HCT116 (cell line): ENCODE measurements at regions not wholly inside any gene's neighbourhood (a gene's known extent, or its start where the extent isn't known, plus 50 kb on each side); places are given as distances from the start of the nearest gene placed in this dataset.
A peak's percentile ranks its signal among the peaks of the same experiment; 100 is the strongest.

Experiments used
- ATAC-seq: fragments of 200-7000 bp; cut with Tn5 transposase; 2 replicates; pipeline ENCODE4 v1.9.1; 2020; ENCODE audit warnings: mild to moderate bottlenecking, moderate library complexity
- BruUV-seq: library from RNA; stranded (reverse); fragments of 400-500 nt; replicated peaks from 2 replicates; lab custom pipeline; 2021; lab: Mats Ljungman, UMichigan
- CTCF ChIA-PET: fragments of 300-600 bp; sonication (Branson Sonifier 250); formaldehyde crosslinking; loops from one replicate; lab custom pipeline; 2021; ENCODE audit warnings: antibody characterized with exemption; lab: Charles Lee
- POLR2A ChIA-PET: fragments of 300-600, 350-600 bp; sonication (Branson Sonifier 250); formaldehyde crosslinking; loops from one replicate; lab custom pipeline; 2021; ENCODE audit warnings: antibody characterized with exemption; lab: Charles Lee
- RAD21 ChIA-PET, 2 experiments: fragments of 300-600 bp; sonication (Branson Sonifier 250); formaldehyde crosslinking; loops; one replicate each; lab custom pipeline; 2023; ENCODE audit warnings: low total read pairs in 2 of 2; ENCODE audit not compliant: uncharacterized antibody in 2 of 2, unreplicated experiment in 2 of 2, low non-redundant PET in 1 of 2; lab: Charles Lee
- DNase-seq: peaks from one replicate; pipeline ENCODE4 v3.0.0-alpha.2; 2010; ENCODE audit warnings: low read depth, low spot score
- H2AFZ ChIP-seq: fragments of 200-600 bp; shearing (Covaris generic), sonication (generic); 2 replicates; pipeline ENCODE4 v1.6.1; 2017; ENCODE audit warnings: low read depth, mixed run types, mixed read lengths, antibody characterized with exemption, low read length; ENCODE audit not compliant: poor library complexity, severe bottlenecking
- H3K27ac ChIP-seq: 2 replicates; pipeline ENCODE4 v1.5.1; 2012; ENCODE audit warnings: low read depth, low read length
- H3K27me3 ChIP-seq: fragments of 200-600 bp; sonication (generic); 2 replicates; pipeline ENCODE4 v1.6.1; 2016; ENCODE audit warnings: mixed run types, low read length, mixed read lengths; ENCODE audit not compliant: insufficient read depth
- H3K36me3 ChIP-seq, 2 experiments: fragments of 200-500 bp in 1 of 2; fragments of 200-600 bp in 1 of 2; sonication (Bioruptor generic) in 1 of 2; sonication (generic) in 1 of 2; 2 replicates each; pipeline versions ENCODE4 v1.5.1 to v1.6.1; 2014 to 2016; ENCODE audit warnings: low read length in 2 of 2, inconsistent platforms in 1 of 2, mixed read lengths in 1 of 2, mixed run types in 1 of 2; ENCODE audit not compliant: insufficient read depth in 2 of 2, control insufficient read depth in 1 of 2
- H3K4me1 ChIP-seq, 2 experiments: fragments of 200-600 bp in 1 of 2; sonication (generic) in 1 of 2; 2 replicates each; pipeline versions ENCODE4 v1.5.1 to v1.6.1; 2012 to 2017; ENCODE audit warnings: low read length in 2 of 2, inconsistent platforms in 1 of 2, mild to moderate bottlenecking in 1 of 2, mixed read lengths in 1 of 2, mixed run types in 1 of 2, moderate library complexity in 1 of 2; ENCODE audit not compliant: insufficient read depth in 2 of 2, control insufficient read depth in 1 of 2
- H3K4me2 ChIP-seq: fragments of 200-600 bp; sonication (generic); 2 replicates; pipeline ENCODE4 v1.6.1; 2017; ENCODE audit warnings: mixed run types, low read length, mixed read lengths
- H3K4me3 ChIP-seq, 2 experiments: fragments of 200-600 bp in 1 of 2; sonication (generic) in 1 of 2; replicated peaks in 1 of 2; 2 replicates each; pipeline ENCODE4 v1.5.1; 2011 to 2016; ENCODE audit warnings: low read length in 2 of 2, control low read depth in 1 of 2, low read depth in 1 of 2, mild to moderate bottlenecking in 1 of 2, mixed read lengths in 1 of 2, mixed run types in 1 of 2
- H3K79me2 ChIP-seq: fragments of 200-600 bp; sonication (generic); 2 replicates; pipeline ENCODE4 v1.6.1; 2017; ENCODE audit warnings: mild to moderate bottlenecking, mixed run types, low read length, moderate library complexity, mixed read lengths; ENCODE audit not compliant: insufficient read depth
- H3K9ac ChIP-seq: fragments of 200-600 bp; sonication (generic); 2 replicates; pipeline ENCODE4 v1.6.1; 2016; ENCODE audit warnings: low read length, mixed read lengths
- H3K9me2 ChIP-seq: fragments of 200-600 bp; sonication (generic), shearing (Covaris generic); 2 replicates; pipeline ENCODE4 v1.6.1; 2017; ENCODE audit warnings: mixed run types, mild to moderate bottlenecking, moderate library complexity; ENCODE audit not compliant: insufficient read depth
- H3K9me3 ChIP-seq, 2 experiments: fragments of 200-500 bp in 1 of 2; fragments of 200-600 bp in 1 of 2; sonication (Bioruptor generic) in 1 of 2; sonication (generic) in 1 of 2; 2 replicates each; pipeline ENCODE4 v1.6.1; 2014 to 2017; ENCODE audit warnings: low read length in 2 of 2, mixed read lengths in 2 of 2, inconsistent platforms in 1 of 2, low read depth in 1 of 2, mild to moderate bottlenecking in 1 of 2, mixed run types in 1 of 2, moderate library complexity in 1 of 2; ENCODE audit not compliant: control insufficient read depth in 1 of 2, insufficient read depth in 1 of 2
- H4K20me1 ChIP-seq: fragments of 200-600 bp; sonication (generic), shearing (Covaris generic); 2 replicates; pipeline ENCODE4 v1.6.1; 2017; ENCODE audit warnings: mixed run types, mild to moderate bottlenecking, moderate library complexity; ENCODE audit not compliant: insufficient read depth
- ELF1 ChIP-seq: IDR thresholded peaks from 2 replicates; pipeline ENCODE4 v1.6.1; 2012; ENCODE audit warnings: low read depth, borderline replicate concordance
- FOSL1 ChIP-seq: IDR thresholded peaks from 2 replicates; pipeline ENCODE4 v1.6.1; 2012; ENCODE audit warnings: low read depth
- JUND ChIP-seq: IDR thresholded peaks from 2 replicates; pipeline ENCODE4 v1.6.1; 2012
- POLR2AphosphoS5 ChIP-seq: IDR thresholded peaks from 2 replicates; pipeline ENCODE4 v1.6.1; 2011; ENCODE audit warnings: mild to moderate bottlenecking, low read depth, low read length, moderate library complexity
- RAD21 ChIP-seq: IDR thresholded peaks from 2 replicates; pipeline ENCODE4 v1.6.1; 2012; ENCODE audit warnings: low read depth, mild to moderate bottlenecking
- SP1 ChIP-seq: IDR thresholded peaks from 2 replicates; pipeline ENCODE4 v1.6.1; 2012; ENCODE audit warnings: low read depth
- TCF7L2 ChIP-seq: IDR thresholded peaks from 2 replicates; pipeline ENCODE4 v1.7.0; 2011; ENCODE audit warnings: borderline replicate concordance, inconsistent platforms; ENCODE audit not compliant: insufficient read depth, insufficient read length; ENCODE audit errors: extremely low read depth
- ZNF274 ChIP-seq: fragments of 200-500 bp; sonication (Bioruptor generic); IDR thresholded peaks from 2 replicates; pipeline ENCODE4 v1.6.1; 2014; ENCODE audit warnings: mild to moderate bottlenecking, low read depth, low read length, inconsistent platforms
- intact Hi-C: fragments of 100-400 bp; cut with micrococcal nuclease; formaldehyde crosslinking; loops from 2 replicates; pipeline ENCODE4 v1.10.0; 2022
- TF ChIP-seq, protein P1 (sequence below), 3 experiments: fragments of 200-600 bp in 1 of 3; sonication (generic) in 1 of 3; IDR thresholded peaks in 2 of 3; conservative IDR thresholded peaks in 1 of 3; 2 replicates each; pipeline ENCODE4 v1.5.1; 2012 to 2017; ENCODE audit warnings: low read depth in 2 of 3, low read length in 2 of 3, antibody characterized with exemption in 1 of 3, borderline replicate concordance in 1 of 3, control low read depth in 1 of 3, mild to moderate bottlenecking in 1 of 3, mixed read lengths in 1 of 3, mixed run types in 1 of 3, moderate library complexity in 1 of 3; ENCODE audit not compliant: insufficient read depth in 1 of 3

- Histone ChIP-seq H3K9me2 (no peaks in the 10 kb centered on the region), H3K79me2 (no peaks in the 10 kb centered on the region), H3K27ac (no peak overlapping the region), H4K20me1 (no peaks in the 10 kb centered on the region), H3K9ac (no peak overlapping the region), H3K9me3 (no peaks in the 10 kb centered on the region), H3K4me2 (no peak overlapping the region), H3K4me3 (no peak overlapping the region), H3K27me3 (peaks cover 3% of the 10 kb centered on the region; the same call in 1 of the 2 replicates), H3K4me1 (no peaks in the 10 kb centered on the region), H2AFZ (no peak overlapping the region), H3K36me3 (no peaks in the 10 kb centered on the region)
- peak; percentile 70 for ATAC-seq
- intact Hi-C loops: no loop called here
- CTCF ChIA-PET: no interaction called here
- no peak for DNase-seq
- POLR2A ChIA-PET: no interaction called here
- RAD21 ChIA-PET: no interaction called here
- TF ChIP-seq FOSL1 (no peak), JUND (no peak), TCF7L2 (no peak), ZNF274 (no peak), SP1 (no peak)
- TF ChIP-seq, protein P1, sequence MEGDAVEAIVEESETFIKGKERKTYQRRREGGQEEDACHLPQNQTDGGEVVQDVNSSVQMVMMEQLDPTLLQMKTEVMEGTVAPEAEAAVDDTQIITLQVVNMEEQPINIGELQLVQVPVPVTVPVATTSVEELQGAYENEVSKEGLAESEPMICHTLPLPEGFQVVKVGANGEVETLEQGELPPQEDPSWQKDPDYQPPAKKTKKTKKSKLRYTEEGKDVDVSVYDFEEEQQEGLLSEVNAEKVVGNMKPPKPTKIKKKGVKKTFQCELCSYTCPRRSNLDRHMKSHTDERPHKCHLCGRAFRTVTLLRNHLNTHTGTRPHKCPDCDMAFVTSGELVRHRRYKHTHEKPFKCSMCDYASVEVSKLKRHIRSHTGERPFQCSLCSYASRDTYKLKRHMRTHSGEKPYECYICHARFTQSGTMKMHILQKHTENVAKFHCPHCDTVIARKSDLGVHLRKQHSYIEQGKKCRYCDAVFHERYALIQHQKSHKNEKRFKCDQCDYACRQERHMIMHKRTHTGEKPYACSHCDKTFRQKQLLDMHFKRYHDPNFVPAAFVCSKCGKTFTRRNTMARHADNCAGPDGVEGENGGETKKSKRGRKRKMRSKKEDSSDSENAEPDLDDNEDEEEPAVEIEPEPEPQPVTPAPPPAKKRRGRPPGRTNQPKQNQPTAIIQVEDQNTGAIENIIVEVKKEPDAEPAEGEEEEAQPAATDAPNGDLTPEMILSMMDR (IDR thresholded peaks at IDR 0.05 in 2 of 3, conservative IDR thresholded peaks at IDR 0.05 in 1 of 3; ENCODE audit: borderline replicate concordance in 1 of 3, insufficient read depth in 1 of 3, low read depth in 2 of 3, low read length in 2 of 3): peak in 1 of 3 experiments; percentile 35; a peak in 3 of 6 replicates
- BruUV-seq: no TSS peak
Observed at GRCh38 chr11:101321222-101321621, 191.6 kb upstream of the PGR start.

- Histone ChIP-seq H3K9ac (no peak overlapping the region), H3K4me3 (no peak overlapping the region), H3K9me2 (no peaks in the 10 kb centered on the region), H3K27me3 (no peaks in the 10 kb centered on the region), H3K36me3 (no peaks in the 10 kb centered on the region), H3K4me2 (no peak overlapping the region), H3K4me1 (no peaks in the 10 kb centered on the region), H3K9me3 (no peaks in the 10 kb centered on the region), H4K20me1 (no peaks in the 10 kb centered on the region), H3K79me2 (no peaks in the 10 kb centered on the region), H2AFZ (no peak overlapping the region), H3K27ac (no peak overlapping the region)
- CTCF ChIA-PET: no interaction called here
- intact Hi-C loops: no loop called here
- DNase-seq (no peak), ATAC-seq (no peak)
- no TSS peak for BruUV-seq
- RAD21 ChIA-PET: no interaction called here
- POLR2A ChIA-PET: no interaction called here
- TF ChIP-seq RAD21 (no peak), JUND (no peak), SP1 (no peak), POLR2AphosphoS5 (no peak), ELF1 (no peak)
- TF ChIP-seq, all 23 proteins: peak for 0
Observed at GRCh38 chr11:101306721-101307120, 177.1 kb upstream of the PGR start.
